GM12891 (cell line): ENCODE measurements at regions not wholly inside any gene's neighbourhood (a gene's known extent, or its start where the extent isn't known, plus 50 kb on each side); places are given as distances from the start of the nearest gene placed in this dataset.

Experiments used
- PAX5 ChIP-seq: IDR thresholded peaks from 2 replicates; pipeline ENCODE4 v1.6.1; 2011; ENCODE audit warnings: low read length, moderate library complexity, mild to moderate bottlenecking; ENCODE audit not compliant: insufficient read depth, severe bottlenecking
- POLR2A ChIP-seq: IDR thresholded peaks from 2 replicates; pipeline ENCODE4 v1.6.1; 2011; ENCODE audit warnings: low read depth, low read length, control low read depth
- POLR2AphosphoS5 ChIP-seq: IDR thresholded peaks from 2 replicates; pipeline ENCODE4 v1.6.1; 2011; ENCODE audit warnings: low read depth, low read length, control low read depth
- SPI1 ChIP-seq: IDR thresholded peaks from 2 replicates; pipeline ENCODE4 v1.6.1; 2011; ENCODE audit warnings: low read depth, low read length, control low read depth
- TAF1 ChIP-seq: IDR thresholded peaks from 2 replicates; pipeline ENCODE4 v1.6.1; 2011; ENCODE audit warnings: low read depth, low read length, control low read depth

GRCh38 chr4:78703079-78703478 lies 73.1 kb upstream of the BMP2K start:
- no peak for TF ChIP-seq POLR2A
- TF ChIP-seq TAF1 = no peak
- no peak for TF ChIP-seq POLR2AphosphoS5
- no peak for TF ChIP-seq SPI1
- no peak for TF ChIP-seq PAX5
